OCI-LY7 (cell line): ENCODE measurements at regions not wholly inside any gene's neighbourhood (a gene's known extent, or its start where the extent isn't known, plus 50 kb on each side); places are given as distances from the start of the nearest gene placed in this dataset.

Experiments
- CTCF ChIP-seq: fragments of 200-600 bp; sonication (generic); conservative IDR thresholded peaks from 2 replicates; pipeline ENCODE4 v1.5.1; 2014; ENCODE audit warnings: mild to moderate bottlenecking, antibody characterized with exemption, low read length, moderate library complexity, mixed read lengths
- EZH2phosphoT487 ChIP-seq: fragments of 200-600 bp; sonication (generic); IDR thresholded peaks from 2 replicates; pipeline ENCODE4 v1.6.1; 2018; ENCODE audit warnings: low read depth, borderline replicate concordance, mild to moderate bottlenecking, mixed run types, antibody characterized with exemption, low read length, moderate library complexity, mixed read lengths

DNA sequence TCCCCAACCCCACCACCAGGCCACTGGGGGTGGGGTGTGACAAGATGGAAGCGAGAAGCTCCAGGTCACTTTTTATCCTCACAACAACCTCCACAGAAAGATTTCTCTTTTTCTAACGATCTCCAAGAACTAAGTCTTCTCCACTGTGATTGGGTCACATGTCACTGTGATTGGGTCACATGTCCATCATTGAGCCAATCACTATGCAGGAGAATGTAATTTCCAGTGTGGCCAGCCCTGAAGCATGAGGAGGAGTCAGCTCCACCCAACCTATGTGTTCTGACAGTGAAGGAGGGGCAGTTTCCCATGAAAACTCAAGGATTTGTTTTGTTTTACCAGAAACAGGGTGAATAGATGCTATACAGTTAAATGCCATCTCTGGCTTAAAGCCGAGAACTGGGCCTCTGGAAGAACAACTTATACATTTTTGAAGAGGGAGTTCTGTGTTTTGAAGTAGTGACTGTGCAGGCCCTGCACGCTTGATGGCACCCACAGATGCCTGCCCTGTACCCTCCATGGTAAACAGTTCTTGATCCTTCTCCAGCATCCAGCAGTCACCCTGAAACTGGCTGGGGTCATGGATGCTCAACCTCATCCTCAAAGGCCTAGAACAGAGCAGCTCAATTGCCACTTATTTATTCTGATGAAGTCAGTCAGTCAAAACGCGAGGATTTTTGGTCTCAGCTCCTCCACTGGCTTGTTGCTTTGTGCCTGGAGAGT is 180.4 kb upstream of the BMP4 start:
- TF ChIP-seq CTCF (no peak), EZH2phosphoT487 (no peak)
